ENCODE measurements at regions not wholly inside any gene's neighbourhood (a gene's known extent, or its start where the extent isn't known, plus 50 kb on each side); places are given as distances from the start of the nearest gene placed in this dataset.

GRCh38 chr6:93989630-93990029 lies 570.3 kb upstream of the EPHA7 start:
- no peak for TF ChIP-seq POLR2AphosphoS5 (IDR thresholded peaks at IDR 0.05; ENCODE audit: low read depth, low read length)
- TF ChIP-seq TAF1 (IDR thresholded peaks at IDR 0.05; ENCODE audit: borderline replicate concordance, insufficient read depth, low read length): no peak
- no peak for TF ChIP-seq REST (IDR thresholded peaks at IDR 0.05; ENCODE audit: insufficient read depth in 1 of 2, low read depth in 2 of 2, low read length in 2 of 2)
- no peak for TF ChIP-seq SIN3A (IDR thresholded peaks at IDR 0.05; ENCODE audit: borderline replicate concordance, insufficient read depth, low read length)

All from PFSK-1 (cell line).